Stimulated activated CD4-positive, alpha-beta T cell treated with anti-CD3 and anti-CD28 coated beads, Interleukin-4, amount 100 ng/mL, for 4 hours (primary cell): ENCODE measurements at regions not wholly inside any gene's neighbourhood (a gene's known extent, or its start where the extent isn't known, plus 50 kb on each side); places are given as distances from the start of the nearest gene placed in this dataset.
"Not testable (repeated sequence)": the region's sequence is repeated elsewhere in the genome, so short reads cannot be mapped to it uniquely, and the experiment has no call there.

ENCODE experiments used
- DNase-seq, 2 experiments: peaks; one replicate each; pipeline ENCODE4 v3.0.0-alpha.2; 2020

GRCh38 chr1:228669242-228669585, 66.1 kb upstream of the RHOU start:
- DNase-seq: no peak

- DNase-seq: not testable (repeated sequence)
These were observed 54.2 kb upstream of the RHOU start for GRCh38 chr1:228681076-228681565.

GRCh38 chr1:228683428-228683827, 51.9 kb upstream of the RHOU start:
- DNase-seq: no peak

- DNase-seq: no peak
These were observed 50.7 kb upstream of the RHOU start for GRCh38 chr1:228684607-228685006.

GRCh38 chr1:228685081-228685660, 50.1 kb upstream of the RHOU start:
- DNase-seq: no peak
